ENCODE measurements at regions not wholly inside any gene's neighbourhood (a gene's known extent, or its start where the extent isn't known, plus 50 kb on each side); places are given as distances from the start of the nearest gene placed in this dataset.

- no peak for DNase-seq
Observed at GRCh38 chr5:112663146-112663545, 74.5 kb upstream of the APC start.

GRCh38 chr5:112668016-112668415 lies 69.7 kb upstream of the APC start:
- DNase-seq, result no peak

- DNase-seq, result no peak
Observed at GRCh38 chr5:112668911-112669310, 68.8 kb upstream of the APC start.

- no peak for DNase-seq
Observed at GRCh38 chr5:112669328-112669963, 68.2 kb upstream of the APC start.

- no peak for DNase-seq
Observed at GRCh38 chr5:112671687-112672086, 66.0 kb upstream of the APC start.

- DNase-seq, result peak; percentile 8
Observed at GRCh38 chr5:112681481-112681908, 56.2 kb upstream of the APC start.

- DNase-seq, result no peak
Observed at GRCh38 chr5:112682621-112683061, 55.0 kb upstream of the APC start.

GRCh38 chr5:112684121-112684520 lies 53.6 kb upstream of the APC start:
- no peak for DNase-seq

- no peak for DNase-seq
Observed at GRCh38 chr5:112684737-112685136, 52.9 kb upstream of the APC start.

- DNase-seq, result no peak
Observed at GRCh38 chr5:112685386-112685785, 52.3 kb upstream of the APC start.

- no peak for DNase-seq
Observed at GRCh38 chr5:112685931-112686330, 51.8 kb upstream of the APC start.

GRCh38 chr5:112686675-112687074 lies 51.0 kb upstream of the APC start:
- no peak for DNase-seq

GRCh38 chr5:112687306-112687705 lies 50.4 kb upstream of the APC start:
- DNase-seq, result peak; percentile 19
